ENCODE measurements at regions not wholly inside any gene's neighbourhood (a gene's known extent, or its start where the extent isn't known, plus 50 kb on each side); places are given as distances from the start of the nearest gene placed in this dataset.
A peak's percentile ranks its signal among the peaks of the same experiment; 100 is the strongest.
"Not testable (repeated sequence)": the region's sequence is repeated elsewhere in the genome, so short reads cannot be mapped to it uniquely, and the experiment has no call there.

GRCh38 chrX:989959-990510 lies 222.4 kb downstream of the CRLF2 start:
- peak; percentile 19 for DNase-seq (ENCODE audit: insufficient read length, low spot score)
- peak; percentile 95 for FAIRE-seq
- no peak for TF ChIP-seq POLR2A (IDR thresholded peaks at IDR 0.05; ENCODE audit: low read depth, low read length)

- FAIRE-seq; DNase-seq (ENCODE audit: insufficient read length, low spot score): not testable (repeated sequence)
Measured at GRCh38 chrX:988530-988929, 223.9 kb downstream of the CRLF2 start.

- FAIRE-seq (no peak), DNase-seq (ENCODE audit: insufficient read length, low spot score) (no peak)
- no peak for TF ChIP-seq POLR2A (IDR thresholded peaks at IDR 0.05; ENCODE audit: low read depth, low read length)
Measured at GRCh38 chrX:981791-982626, 230.4 kb downstream of the CRLF2 start.

- TF ChIP-seq POLR2A (IDR thresholded peaks at IDR 0.05; ENCODE audit: low read depth, low read length): no peak
- FAIRE-seq: no peak
- no peak for DNase-seq (ENCODE audit: insufficient read length, low spot score)
Measured at GRCh38 chrX:980587-981235, 231.7 kb downstream of the CRLF2 start.

- FAIRE-seq; DNase-seq (ENCODE audit: insufficient read length, low spot score): not testable (repeated sequence)
Measured at GRCh38 chrX:979127-979526, 233.3 kb downstream of the CRLF2 start.

GRCh38 chrX:973010-973632 lies 239.3 kb downstream of the CRLF2 start:
- no peak for TF ChIP-seq POLR2A (IDR thresholded peaks at IDR 0.05; ENCODE audit: low read depth, low read length)
- DNase-seq (ENCODE audit: insufficient read length, low spot score) (no peak), FAIRE-seq (no peak)

- TF ChIP-seq POLR2A (IDR thresholded peaks at IDR 0.05; ENCODE audit: low read depth, low read length): no peak
- DNase-seq (ENCODE audit: insufficient read length, low spot score) (no peak), FAIRE-seq (no peak)
Measured at GRCh38 chrX:968148-968965, 244.1 kb downstream of the CRLF2 start.

- FAIRE-seq: no peak
- no peak for DNase-seq (ENCODE audit: insufficient read length, low spot score)
- TF ChIP-seq POLR2A (IDR thresholded peaks at IDR 0.05; ENCODE audit: low read depth, low read length): no peak
Measured at GRCh38 chrX:966396-967070, 245.9 kb downstream of the CRLF2 start.

- no peak for TF ChIP-seq POLR2A (IDR thresholded peaks at IDR 0.05; ENCODE audit: low read depth, low read length)
- DNase-seq (ENCODE audit: insufficient read length, low spot score) (no peak), FAIRE-seq (no peak)
Measured at GRCh38 chrX:964831-965416, 247.5 kb downstream of the CRLF2 start.

- no peak for TF ChIP-seq POLR2A (IDR thresholded peaks at IDR 0.05; ENCODE audit: low read depth, low read length)
- DNase-seq (ENCODE audit: insufficient read length, low spot score): no peak
- no peak for FAIRE-seq
Measured at GRCh38 chrX:960821-961220, 251.6 kb downstream of the CRLF2 start.

GRCh38 chrX:959595-959994 lies 252.9 kb downstream of the CRLF2 start:
- FAIRE-seq (no peak), DNase-seq (ENCODE audit: insufficient read length, low spot score) (no peak)
- no peak for TF ChIP-seq POLR2A (IDR thresholded peaks at IDR 0.05; ENCODE audit: low read depth, low read length)

- not testable (repeated sequence) for DNase-seq (ENCODE audit: insufficient read length, low spot score); FAIRE-seq
Measured at GRCh38 chrX:955168-955781, 257.2 kb downstream of the CRLF2 start.

Measured in H54 (cell line).